ENCODE measurements at regions not wholly inside any gene's neighbourhood (a gene's known extent, or its start where the extent isn't known, plus 50 kb on each side); places are given as distances from the start of the nearest gene placed in this dataset.

- peaks cover 3 to 9% of the 10 kb centered on the region in 2 donors for H3K4me1 ChIP-seq
- no peaks in the 10 kb centered on the region for H3K9me3 ChIP-seq
- intact Hi-C loops (cut with DNase I; ENCODE audit: low total_unique reads), result no loop called here
- TF ChIP-seq POLR2A (IDR thresholded peaks at IDR 0.05), result no peak
- TF ChIP-seq CTCF (IDR thresholded peaks at IDR 0.05), result no peak
- no peak for DNase-seq
- no peaks in the 10 kb centered on the region for H3K27me3 ChIP-seq
- no peak overlapping the region for H3K4me3 ChIP-seq
- peak overlapping the region; percentile 72 to 78 for H3K27ac ChIP-seq
- H3K36me3 ChIP-seq, result no peaks in the 10 kb centered on the region
These were observed 131.8 kb upstream of the MAP1LC3B2 start for GRCh38 chr12:116427200-116427930.

GRCh38 chr12:116429826-116430360, 129.3 kb upstream of the MAP1LC3B2 start:
- Histone ChIP-seq H3K9me3 (no peaks in the 10 kb centered on the region), H3K4me3 (no peak overlapping the region), H3K27ac (no peak overlapping the region), H3K36me3 (no peaks in the 10 kb centered on the region), H3K27me3 (no peaks in the 10 kb centered on the region), H3K4me1 (peaks cover 5 to 11% of the 10 kb centered on the region in 2 donors)
- TF ChIP-seq CTCF (IDR thresholded peaks at IDR 0.05), result no peak
- no peak for TF ChIP-seq POLR2A (IDR thresholded peaks at IDR 0.05)
- intact Hi-C loops (cut with DNase I; ENCODE audit: low total_unique reads), result loop anchor here (10.0 kb wide), 1 partner anchor 45 kb away; no protein-coding TSS in a partner anchor
- no peak for DNase-seq

GRCh38 chr12:116430911-116431565, 128.1 kb upstream of the MAP1LC3B2 start:
- intact Hi-C loops (cut with DNase I; ENCODE audit: low total_unique reads), result loop anchor here (10.0 kb wide), 1 partner anchor 46 kb away; no protein-coding TSS in a partner anchor
- TF ChIP-seq CTCF (IDR thresholded peaks at IDR 0.05), result no peak
- TF ChIP-seq POLR2A (IDR thresholded peaks at IDR 0.05), result no peak
- H3K4me1 ChIP-seq, result peaks cover under 1 to 8% of the 10 kb centered on the region in 2 donors
- no peaks in the 10 kb centered on the region for H3K36me3 ChIP-seq
- H3K4me3 ChIP-seq, result no peak overlapping the region
- no peaks in the 10 kb centered on the region for H3K27me3 ChIP-seq
- H3K9me3 ChIP-seq, result no peaks in the 10 kb centered on the region
- no peak overlapping the region for H3K27ac ChIP-seq
- DNase-seq, result no peak

- no peaks in the 10 kb centered on the region for H3K27me3 ChIP-seq
- intact Hi-C loops (cut with DNase I; ENCODE audit: low total_unique reads), result loop anchor here (10.0 kb wide), 1 partner anchor 47 kb away; no protein-coding TSS in a partner anchor
- DNase-seq, result no peak
- peak overlapping the region; percentile 22 to 25 for H3K27ac ChIP-seq
- H3K4me3 ChIP-seq, result no peak overlapping the region
- H3K4me1 ChIP-seq, result peaks cover 0 to 8% of the 10 kb centered on the region in 2 donors
- TF ChIP-seq CTCF (IDR thresholded peaks at IDR 0.05) (no peak), POLR2A (IDR thresholded peaks at IDR 0.05) (no peak)
- no peaks in the 10 kb centered on the region for H3K36me3 ChIP-seq
- H3K9me3 ChIP-seq, result no peaks in the 10 kb centered on the region
These were observed 127.4 kb upstream of the MAP1LC3B2 start for GRCh38 chr12:116431677-116432300.
